Fibroblast of skin of back (primary cell): ENCODE measurements at regions not wholly inside any gene's neighbourhood (a gene's known extent, or its start where the extent isn't known, plus 50 kb on each side); places are given as distances from the start of the nearest gene placed in this dataset.

Source experiments
- DNase-seq: peaks from one replicate; pipeline ENCODE4 v3.0.0-alpha.2; 2013

DNA sequence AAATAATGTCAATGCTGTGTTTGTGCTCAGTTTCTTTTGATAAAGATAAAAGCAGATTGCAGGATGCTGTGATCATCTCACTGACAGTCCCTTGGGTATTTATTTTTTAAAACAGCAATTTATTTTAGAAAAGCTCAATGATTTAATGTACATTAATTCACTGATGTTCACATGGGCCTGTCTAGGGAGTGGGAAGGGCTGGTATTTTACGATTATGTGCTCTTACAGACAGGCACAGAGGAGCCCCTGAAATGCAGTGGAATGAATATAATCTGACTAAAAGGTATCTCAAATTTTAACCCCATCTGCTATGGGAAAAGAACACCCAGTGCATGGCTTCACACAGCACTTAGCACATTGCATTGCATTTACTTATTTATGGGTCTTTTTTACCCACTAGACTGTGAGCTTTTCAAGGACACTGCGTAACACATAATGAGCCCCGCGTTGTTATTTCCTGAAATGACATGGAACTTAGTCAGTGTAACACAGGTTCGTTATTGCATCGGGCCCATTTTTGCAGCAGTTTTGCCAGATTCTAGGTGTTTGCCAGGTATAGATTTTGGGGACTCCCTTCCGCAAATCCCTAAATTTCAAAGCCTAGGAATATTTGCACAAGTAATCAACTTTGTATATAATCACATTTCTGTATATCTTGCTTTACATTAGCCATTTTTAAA lies 425.3 kb upstream of the FBXO33 start:
- no peak for DNase-seq

- DNase-seq = no peak
These were observed 421.2 kb upstream of the FBXO33 start for GRCh38 chr14:39853441-39853840.

DNA sequence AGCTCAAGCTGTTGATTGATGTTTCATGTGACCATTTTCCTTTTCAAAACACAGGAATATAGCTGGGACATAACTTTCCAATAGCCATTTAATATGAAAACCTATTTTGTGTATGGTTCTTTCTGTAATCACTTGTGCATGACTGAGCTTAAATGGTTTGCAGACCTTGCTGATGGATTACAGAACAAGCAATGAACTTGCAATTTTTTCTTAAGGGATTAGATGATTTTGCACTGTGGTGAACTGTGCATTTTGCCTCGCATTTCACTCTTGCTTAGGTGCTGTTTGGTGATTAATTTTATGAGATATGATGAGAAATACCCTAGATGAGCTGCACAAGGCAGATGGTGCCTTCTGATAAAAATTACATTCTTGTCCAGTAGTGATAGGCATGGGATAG lies 419.0 kb upstream of the FBXO33 start:
- no peak for DNase-seq

- no peak for DNase-seq
These were observed 415.6 kb upstream of the FBXO33 start for GRCh38 chr14:39847852-39848251.

DNA sequence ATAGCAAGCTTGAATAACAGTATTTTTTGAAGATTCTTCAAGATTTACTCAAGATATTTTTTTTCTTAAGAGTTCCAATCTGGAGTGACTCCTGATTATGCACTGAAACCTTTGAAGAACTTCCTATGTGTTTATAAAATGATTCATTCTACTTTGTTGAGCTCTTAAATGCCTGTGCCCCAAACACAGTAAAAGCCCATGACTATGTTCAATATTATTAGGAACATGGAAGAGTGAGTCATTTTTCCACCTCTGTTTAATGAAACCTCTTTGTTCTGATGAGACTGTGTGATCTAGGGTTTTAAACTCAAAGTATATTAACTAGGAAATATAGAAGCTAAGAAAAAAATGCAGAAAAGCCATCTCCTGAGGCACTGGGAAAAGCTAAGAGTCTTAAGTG lies 415.0 kb upstream of the FBXO33 start:
- DNase-seq = peak; percentile 28

DNA sequence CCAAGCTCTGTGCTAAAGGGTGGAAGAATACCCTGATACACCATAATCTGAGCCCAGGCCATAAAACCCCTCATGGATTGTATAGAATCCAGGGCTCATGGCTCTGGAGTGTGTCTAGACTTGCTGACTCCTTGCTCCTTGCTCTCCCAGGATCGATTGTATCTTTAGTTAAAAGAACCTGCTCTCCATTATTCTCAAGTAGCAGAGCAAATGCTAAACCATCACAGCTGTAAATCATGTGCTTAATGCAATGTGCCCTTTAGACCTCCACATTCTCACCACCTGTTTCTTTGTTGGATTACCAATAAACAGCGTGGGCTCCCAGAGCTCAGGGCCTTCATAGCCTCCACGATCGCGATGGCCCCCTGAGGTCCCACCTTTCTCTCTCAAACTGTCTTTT lies 411.6 kb upstream of the FBXO33 start:
- DNase-seq = no peak

GRCh38 chr14:39841088-39841487 lies 408.9 kb upstream of the FBXO33 start:
- peak; percentile 12 for DNase-seq

DNA sequence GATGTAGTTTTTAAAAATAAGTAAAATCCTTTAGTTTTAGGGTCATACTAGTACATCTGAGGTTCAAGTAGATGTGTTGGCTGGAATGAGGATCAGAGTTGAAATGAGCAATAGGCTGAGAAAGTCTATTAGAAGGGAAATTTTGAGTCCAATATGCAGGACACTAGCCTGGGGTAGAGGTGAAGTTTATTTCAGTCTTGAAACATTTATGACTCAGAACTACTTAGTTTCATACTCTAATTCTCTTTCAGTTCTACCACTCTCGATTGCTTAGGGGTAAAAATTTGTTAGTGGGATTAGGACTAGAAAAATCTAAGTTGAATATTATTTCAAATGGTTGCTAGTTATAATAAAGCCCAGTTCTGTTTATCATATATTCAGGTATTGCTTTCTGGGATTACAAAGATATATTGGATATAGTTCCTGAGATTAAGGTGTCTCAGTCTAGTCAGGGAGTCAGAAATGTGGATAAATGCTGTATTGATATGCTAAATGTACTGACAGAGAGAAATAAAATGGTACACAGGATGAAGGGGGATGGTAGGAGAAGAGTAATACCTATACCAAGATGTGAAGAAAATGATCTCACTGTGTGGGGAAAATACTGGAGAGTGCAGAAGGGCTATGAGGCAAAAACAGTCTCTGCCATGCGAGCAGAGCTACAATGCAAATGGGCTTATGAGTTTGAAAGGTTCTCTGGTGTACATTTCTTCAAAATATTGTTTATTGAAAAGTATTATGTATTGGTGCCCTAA lies 395.8 kb upstream of the FBXO33 start:
- no peak for DNase-seq

DNA sequence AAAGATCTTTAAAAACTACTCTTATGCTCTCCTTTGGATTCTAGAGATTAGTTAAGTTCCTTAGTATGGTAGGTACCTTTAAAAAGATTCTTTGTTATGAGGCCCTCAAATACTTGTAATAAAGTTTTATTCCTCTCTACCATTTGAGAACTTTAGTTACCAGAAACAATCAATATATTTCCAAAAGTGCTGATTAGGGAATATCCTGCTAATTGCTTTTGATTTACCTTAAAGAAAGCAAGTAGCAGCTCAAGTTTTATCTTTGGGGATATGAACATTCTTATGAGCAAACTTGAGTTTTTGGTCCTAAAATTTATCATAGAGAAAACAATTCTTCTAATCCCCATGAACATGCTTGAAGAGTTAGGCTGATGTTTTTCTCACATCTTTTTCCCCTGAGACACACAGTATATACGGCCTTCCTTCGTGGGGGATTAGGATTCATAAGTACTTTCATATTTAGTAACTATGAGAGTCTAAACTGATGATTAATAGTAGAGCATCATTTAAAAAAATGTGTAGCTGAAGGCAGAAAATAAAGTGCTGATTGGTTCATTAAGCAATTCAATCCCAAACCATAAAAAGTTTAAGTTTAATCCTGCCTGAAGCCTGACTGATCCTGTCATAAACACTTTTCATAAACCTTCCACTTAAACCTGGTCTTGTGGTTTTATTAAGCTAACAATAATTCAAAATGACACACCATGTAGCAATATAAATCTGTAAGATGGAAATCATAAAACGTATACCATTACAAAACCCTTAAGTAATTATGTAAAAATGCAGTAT lies 380.5 kb upstream of the FBXO33 start:
- peak; percentile 64 for DNase-seq

DNA sequence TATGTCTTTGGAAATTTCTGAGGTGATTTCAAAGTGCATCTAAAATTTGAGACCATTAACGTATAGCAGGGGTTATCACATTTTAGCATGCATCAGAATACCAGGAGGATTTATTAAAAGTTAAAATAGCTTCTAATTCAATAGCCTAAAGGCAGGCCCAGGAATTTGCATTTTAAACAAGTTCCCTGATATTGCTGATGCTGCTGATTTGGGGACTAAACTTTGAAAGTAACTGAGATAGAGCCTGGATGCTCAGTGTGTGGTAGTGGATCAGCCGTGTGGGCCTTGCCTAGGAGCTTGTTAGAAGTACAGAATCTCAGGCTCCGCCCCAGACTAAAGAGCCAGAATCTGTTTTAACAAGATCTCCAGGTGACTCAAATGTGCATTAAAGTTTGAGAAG lies 375.0 kb upstream of the FBXO33 start:
- no peak for DNase-seq

- no peak for DNase-seq
These were observed 352.2 kb upstream of the FBXO33 start for GRCh38 chr14:39784461-39784860.

DNA sequence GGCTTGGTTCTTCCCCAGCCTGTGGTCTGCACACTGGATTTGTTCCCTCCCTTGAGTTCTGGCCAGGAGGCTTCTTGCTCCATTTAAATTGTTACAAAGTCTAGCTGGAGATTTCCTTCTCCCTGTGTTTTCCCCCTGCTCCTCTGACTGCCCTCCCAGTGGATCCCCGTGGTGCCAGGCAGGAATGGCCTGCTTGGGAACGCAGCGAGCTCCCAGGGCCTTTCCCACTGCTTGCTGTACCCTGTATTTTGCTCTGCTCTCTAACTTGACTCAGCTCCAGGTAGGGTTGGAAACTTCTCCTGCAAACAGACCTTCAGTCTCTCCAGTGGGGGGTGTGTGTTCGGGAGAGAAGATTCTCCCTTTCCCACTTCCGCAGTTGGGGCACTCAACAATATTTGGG lies 349.2 kb upstream of the FBXO33 start:
- no peak for DNase-seq

GRCh38 chr14:39773387-39774126 lies 341.3 kb upstream of the FBXO33 start:
- no peak for DNase-seq

GRCh38 chr14:39772627-39773026 lies 340.4 kb upstream of the FBXO33 start:
- DNase-seq = no peak

DNA sequence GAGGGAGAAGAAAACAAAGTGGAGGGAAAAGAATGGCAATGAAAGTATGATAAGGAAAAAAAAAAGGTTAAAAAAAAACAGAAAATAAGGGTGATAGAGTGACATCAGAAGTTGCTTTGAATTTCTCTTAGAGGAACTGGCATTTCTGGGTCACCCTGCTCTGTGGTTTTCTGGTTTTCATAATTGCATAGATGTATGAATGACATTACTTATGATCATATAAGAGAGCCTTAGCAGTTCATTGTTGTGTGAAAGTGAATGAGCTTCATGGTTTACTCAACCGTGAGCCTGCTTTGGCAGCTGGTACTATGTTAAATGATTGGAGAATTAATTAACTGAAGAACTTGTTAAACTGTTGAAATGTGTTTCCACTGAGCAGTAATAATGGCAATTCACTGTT lies 336.4 kb upstream of the FBXO33 start:
- DNase-seq = no peak

GRCh38 chr14:39766397-39767000 lies 334.3 kb upstream of the FBXO33 start:
- no peak for DNase-seq

DNA sequence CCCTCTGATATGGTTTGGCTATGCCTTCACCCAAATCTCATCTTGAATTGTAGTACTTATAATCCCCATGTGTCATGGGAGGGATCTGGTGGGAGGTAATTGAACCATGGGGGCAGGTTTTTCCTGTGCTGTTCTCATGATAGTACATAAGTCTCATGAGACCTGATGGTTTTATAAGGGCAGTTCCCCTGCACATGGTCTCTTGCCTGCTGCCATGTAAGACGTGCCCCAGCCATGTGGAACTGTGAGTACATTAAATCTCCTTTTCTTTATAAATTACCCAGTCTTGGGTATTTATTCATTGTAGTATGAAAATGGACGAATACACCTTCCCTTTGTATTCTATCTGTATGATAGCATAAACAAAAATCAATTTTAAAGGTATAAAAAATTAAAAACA lies 333.4 kb upstream of the FBXO33 start:
- DNase-seq = no peak

GRCh38 chr14:39763402-39763890 lies 331.2 kb upstream of the FBXO33 start:
- no peak for DNase-seq

DNA sequence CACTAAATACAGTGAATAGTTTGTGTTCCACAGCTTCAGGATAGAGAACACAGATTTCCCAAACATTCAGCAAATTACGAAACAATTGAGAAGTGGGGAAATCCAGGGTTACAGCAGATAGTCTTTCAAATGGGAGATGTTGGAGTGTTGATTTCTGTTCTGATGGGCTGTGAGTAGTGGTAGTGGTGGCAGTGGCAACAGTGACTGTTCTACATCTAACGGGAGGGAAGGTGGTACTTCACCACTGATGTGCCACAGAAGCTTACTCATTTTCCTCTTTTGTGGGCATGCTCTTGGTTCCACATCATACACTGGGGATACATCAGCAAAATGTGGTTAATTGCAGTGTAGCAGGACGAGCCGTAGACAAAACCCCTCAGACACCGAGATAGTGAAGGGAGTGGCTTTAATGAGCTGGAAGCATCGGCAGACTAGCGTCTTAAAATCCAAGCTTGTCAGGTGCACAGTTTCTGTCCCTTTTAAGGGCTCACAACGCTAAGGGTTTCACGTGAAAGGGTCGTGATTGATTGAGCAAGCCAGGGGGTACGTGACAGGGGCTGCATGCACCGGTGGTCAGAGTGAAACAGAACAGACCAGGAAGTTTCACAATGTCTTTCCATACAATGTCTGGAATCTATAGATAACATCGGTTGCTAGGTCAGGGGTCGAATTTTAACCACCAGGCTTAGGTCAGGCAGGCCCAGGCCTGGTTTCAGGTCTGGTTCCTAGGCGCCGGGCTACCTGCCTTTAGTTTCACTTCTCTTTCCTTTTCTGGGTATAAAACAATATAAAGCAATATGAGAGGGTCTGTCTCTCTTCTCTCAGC lies 330.6 kb upstream of the FBXO33 start:
- DNase-seq = no peak

GRCh38 chr14:39755269-39755878 lies 323.1 kb upstream of the FBXO33 start:
- no peak for DNase-seq

- no peak for DNase-seq
These were observed 308.2 kb upstream of the FBXO33 start for GRCh38 chr14:39740454-39740853.
